ENCODE measurements at regions not wholly inside any gene's neighbourhood (a gene's known extent, or its start where the extent isn't known, plus 50 kb on each side); places are given as distances from the start of the nearest gene placed in this dataset.

DNA sequence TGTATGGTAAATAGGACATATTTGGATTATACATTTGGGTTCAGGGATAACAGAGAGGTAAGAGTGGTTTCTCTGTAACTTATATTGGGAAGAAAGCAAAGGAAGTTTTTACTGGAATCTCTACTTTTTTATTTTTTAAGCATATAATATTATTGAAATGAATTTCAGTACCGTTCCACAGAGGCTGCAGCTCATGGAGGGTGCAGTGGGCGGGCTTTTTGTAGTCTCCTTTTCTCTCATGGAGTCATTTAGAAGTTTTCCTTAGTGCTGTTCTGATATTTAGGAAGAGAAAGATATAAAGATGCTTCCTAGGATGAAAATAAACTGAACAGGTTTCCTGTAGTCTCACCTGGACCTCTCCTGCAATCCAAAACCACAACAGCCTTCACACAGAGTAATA is 1153.3 kb upstream of the TMEFF2 start:
- TF ChIP-seq POLR2A (IDR thresholded peaks at IDR 0.05): no peak
- TF ChIP-seq, protein P1, sequence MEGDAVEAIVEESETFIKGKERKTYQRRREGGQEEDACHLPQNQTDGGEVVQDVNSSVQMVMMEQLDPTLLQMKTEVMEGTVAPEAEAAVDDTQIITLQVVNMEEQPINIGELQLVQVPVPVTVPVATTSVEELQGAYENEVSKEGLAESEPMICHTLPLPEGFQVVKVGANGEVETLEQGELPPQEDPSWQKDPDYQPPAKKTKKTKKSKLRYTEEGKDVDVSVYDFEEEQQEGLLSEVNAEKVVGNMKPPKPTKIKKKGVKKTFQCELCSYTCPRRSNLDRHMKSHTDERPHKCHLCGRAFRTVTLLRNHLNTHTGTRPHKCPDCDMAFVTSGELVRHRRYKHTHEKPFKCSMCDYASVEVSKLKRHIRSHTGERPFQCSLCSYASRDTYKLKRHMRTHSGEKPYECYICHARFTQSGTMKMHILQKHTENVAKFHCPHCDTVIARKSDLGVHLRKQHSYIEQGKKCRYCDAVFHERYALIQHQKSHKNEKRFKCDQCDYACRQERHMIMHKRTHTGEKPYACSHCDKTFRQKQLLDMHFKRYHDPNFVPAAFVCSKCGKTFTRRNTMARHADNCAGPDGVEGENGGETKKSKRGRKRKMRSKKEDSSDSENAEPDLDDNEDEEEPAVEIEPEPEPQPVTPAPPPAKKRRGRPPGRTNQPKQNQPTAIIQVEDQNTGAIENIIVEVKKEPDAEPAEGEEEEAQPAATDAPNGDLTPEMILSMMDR (IDR thresholded peaks at IDR 0.05): no peak

Measured in sigmoid colon (tissue), 3 donors.